ENCODE measurements at regions not wholly inside any gene's neighbourhood (a gene's known extent, or its start where the extent isn't known, plus 50 kb on each side); places are given as distances from the start of the nearest gene placed in this dataset.

GRCh38 chr6:170232186-170233002, 58.5 kb downstream of the DLL1 start:
- TF ChIP-seq POLR2AphosphoS5 (IDR thresholded peaks at IDR 0.05; ENCODE audit: low read depth, low read length) (no peak), TAF1 (IDR thresholded peaks at IDR 0.05; ENCODE audit: borderline replicate concordance, insufficient read depth, low read length) (no peak), REST (IDR thresholded peaks at IDR 0.05; ENCODE audit: insufficient read depth in 1 of 2, low read depth in 2 of 2, low read length in 2 of 2) (no peak)
